SH-SY5Y (cell line): ENCODE measurements at regions not wholly inside any gene's neighbourhood (a gene's known extent, or its start where the extent isn't known, plus 50 kb on each side); places are given as distances from the start of the nearest gene placed in this dataset.

ENCODE experiments used
- GATA2 ChIP-seq: IDR thresholded peaks from 2 replicates; pipeline ENCODE4 v1.6.1; 2011; ENCODE audit warnings: mild to moderate bottlenecking, low read depth, low read length
- GATA3 ChIP-seq: IDR thresholded peaks from 2 replicates; pipeline ENCODE4 v1.6.1; 2011; ENCODE audit warnings: low read depth, mild to moderate bottlenecking, low read length, moderate library complexity

- TF ChIP-seq GATA3 = no peak
- no peak for TF ChIP-seq GATA2
These were observed 119.4 kb downstream of the GPCPD1 start for GRCh38 chr20:5491455-5491854.
